Bronchial epithelial cell (primary cell): ENCODE measurements at regions not wholly inside any gene's neighbourhood (a gene's known extent, or its start where the extent isn't known, plus 50 kb on each side); places are given as distances from the start of the nearest gene placed in this dataset.
"Not testable (repeated sequence)": the region's sequence is repeated elsewhere in the genome, so short reads cannot be mapped to it uniquely, and the experiment has no call there.

Experiments used
- DNase-seq: peaks from one replicate; pipeline ENCODE4 v3.0.0-alpha.2; 2010; ENCODE audit warnings: low read depth
- FAIRE-seq: peaks from 2 replicates; lab custom pipeline; 2011; peaks lifted over from hg19 to GRCh38; lab: Jason Lieb, UNC
- H3K27me3 ChIP-seq: 2 replicates; pipeline ENCODE4 v1.5.1; 2011; ENCODE audit warnings: low read length; ENCODE audit not compliant: control insufficient read depth, insufficient read depth
- H3K36me3 ChIP-seq: 2 replicates; pipeline ENCODE4 v1.5.1; 2011; ENCODE audit warnings: low read length; ENCODE audit not compliant: control insufficient read depth, insufficient read depth
- H3K4me3 ChIP-seq: 2 replicates; pipeline ENCODE4 v1.5.1; 2011; ENCODE audit warnings: mild to moderate bottlenecking, low read depth, low read length, control low read depth
- TF ChIP-seq, protein P1 (sequence below): IDR thresholded peaks from 2 replicates; pipeline ENCODE4 v1.5.1; 2011; ENCODE audit warnings: mild to moderate bottlenecking, moderate library complexity, low read length, control low read depth, inconsistent platforms; ENCODE audit not compliant: insufficient read depth, severe bottlenecking

DNA sequence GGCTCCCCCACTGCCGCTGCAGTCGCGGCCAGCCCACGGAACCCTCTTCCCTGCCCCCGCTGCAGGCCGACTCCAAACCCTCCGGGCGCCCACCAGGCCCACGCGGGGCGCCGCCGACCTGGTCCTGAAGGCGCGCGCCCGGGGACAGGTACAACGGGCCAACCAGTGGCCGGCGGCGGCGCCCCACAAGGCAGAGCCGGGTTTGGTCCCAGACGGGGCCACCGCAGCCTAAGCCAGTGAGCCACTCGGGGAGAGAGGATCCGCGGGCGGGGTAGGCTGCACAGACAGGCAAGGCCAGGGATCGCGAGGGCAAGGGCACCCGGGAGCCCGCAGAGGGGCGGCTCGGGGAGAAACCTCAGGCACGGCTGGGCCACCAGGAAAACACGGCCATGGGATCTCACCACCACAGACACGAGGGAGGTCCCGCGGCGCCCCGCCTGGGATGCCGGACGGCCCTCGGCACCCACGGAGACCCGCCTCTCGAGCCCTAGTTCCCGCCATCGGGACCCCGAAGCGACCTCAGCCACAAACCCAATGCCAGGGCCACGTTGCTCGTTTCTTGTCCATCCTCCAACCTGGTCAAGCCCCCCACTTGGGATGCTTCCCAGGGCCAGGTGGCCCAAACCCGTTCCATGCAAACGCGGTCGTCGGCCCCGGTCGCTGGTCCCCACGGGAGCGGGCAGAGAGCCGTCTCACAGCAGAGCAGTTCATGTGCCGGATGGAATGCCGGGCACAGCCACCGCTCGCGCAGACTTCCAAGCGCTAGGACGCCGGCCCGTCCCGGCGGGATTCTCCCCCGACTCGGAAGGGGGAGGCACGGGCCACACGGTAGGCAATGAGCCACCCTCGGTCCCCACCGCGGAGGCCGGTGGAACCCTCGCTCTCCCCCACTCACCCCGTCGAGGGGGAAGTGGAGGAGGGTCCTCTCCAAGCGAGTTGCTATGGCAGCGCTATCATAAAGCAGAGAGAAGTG is 1956.6 kb upstream of the DEFB115 start:
- Histone ChIP-seq H3K27me3 (no peaks in the 10 kb centered on the region), H3K36me3 (no peaks in the 10 kb centered on the region), H3K4me3 (no peak overlapping the region)
- TF ChIP-seq, protein P1, sequence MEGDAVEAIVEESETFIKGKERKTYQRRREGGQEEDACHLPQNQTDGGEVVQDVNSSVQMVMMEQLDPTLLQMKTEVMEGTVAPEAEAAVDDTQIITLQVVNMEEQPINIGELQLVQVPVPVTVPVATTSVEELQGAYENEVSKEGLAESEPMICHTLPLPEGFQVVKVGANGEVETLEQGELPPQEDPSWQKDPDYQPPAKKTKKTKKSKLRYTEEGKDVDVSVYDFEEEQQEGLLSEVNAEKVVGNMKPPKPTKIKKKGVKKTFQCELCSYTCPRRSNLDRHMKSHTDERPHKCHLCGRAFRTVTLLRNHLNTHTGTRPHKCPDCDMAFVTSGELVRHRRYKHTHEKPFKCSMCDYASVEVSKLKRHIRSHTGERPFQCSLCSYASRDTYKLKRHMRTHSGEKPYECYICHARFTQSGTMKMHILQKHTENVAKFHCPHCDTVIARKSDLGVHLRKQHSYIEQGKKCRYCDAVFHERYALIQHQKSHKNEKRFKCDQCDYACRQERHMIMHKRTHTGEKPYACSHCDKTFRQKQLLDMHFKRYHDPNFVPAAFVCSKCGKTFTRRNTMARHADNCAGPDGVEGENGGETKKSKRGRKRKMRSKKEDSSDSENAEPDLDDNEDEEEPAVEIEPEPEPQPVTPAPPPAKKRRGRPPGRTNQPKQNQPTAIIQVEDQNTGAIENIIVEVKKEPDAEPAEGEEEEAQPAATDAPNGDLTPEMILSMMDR, result no peak
- FAIRE-seq, result no peak
- DNase-seq, result no peak

DNA sequence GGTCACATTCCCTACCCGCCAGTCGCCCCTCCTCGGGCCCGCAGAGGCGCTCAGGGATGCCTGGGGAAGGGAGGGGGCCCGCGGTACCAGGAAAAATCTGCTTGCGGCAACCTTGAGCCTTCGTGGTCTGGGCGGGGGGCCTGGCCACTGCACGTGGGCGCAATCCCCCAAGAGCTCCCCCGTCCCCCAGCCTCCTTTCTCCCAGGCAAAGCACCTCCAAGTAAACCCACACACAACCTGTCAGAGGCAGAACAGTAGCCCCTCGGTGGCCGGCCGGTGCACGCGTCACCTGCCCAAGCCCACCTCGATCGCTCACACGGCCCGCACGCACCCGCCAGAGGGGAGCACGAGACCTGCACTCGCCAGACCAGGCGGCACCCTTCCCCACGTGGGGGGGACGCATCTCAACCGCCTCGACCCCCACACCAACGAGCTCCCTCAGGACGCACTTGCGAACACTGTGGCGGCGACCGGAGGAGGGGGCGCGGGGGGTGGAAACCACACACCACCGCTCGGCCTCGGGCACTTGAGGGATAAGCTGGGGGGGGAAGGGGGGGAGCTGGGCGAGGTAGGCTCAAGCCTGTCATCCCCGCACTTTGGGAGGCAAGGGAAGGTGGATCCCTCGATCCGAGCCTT is 1955.7 kb upstream of the DEFB115 start:
- TF ChIP-seq, protein P1, result no peak
- DNase-seq, result no peak
- no peaks in the 10 kb centered on the region for H3K27me3 ChIP-seq
- H3K4me3 ChIP-seq, result no peak overlapping the region
- no peak for FAIRE-seq
- H3K36me3 ChIP-seq, result no peaks in the 10 kb centered on the region

DNA sequence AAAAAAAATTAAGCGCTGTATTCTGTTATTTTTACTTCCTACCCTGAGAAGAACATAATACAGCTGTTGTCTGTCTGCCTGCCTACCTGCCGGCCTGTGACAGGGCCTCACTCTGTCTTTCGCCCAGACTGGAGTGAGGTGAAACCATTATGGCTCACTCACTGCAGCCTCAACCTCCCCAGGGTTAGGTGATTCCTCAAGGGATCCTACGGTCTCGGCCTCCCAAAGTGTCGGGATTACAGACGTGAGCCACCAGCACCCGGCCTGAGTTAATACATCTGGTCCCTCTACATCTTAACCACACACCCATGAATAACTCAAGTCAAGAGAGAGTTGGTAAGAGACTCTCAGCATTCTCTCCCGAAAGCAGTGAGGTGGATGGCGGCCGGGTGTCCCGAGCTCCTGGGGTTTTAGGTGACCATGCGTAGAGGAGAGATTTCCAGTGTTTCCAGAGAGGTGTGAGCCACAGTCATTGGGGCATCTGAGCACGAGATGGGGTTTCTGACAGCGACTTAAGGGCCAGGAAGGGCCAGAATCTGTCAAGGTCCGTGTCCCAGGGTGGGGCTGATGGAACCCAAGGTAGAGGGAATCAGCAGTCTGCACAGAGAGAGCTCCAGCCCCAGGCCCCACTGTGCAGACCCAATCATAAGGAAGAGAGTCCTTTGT is 1954.4 kb upstream of the DEFB115 start:
- FAIRE-seq, result no peak

DNA sequence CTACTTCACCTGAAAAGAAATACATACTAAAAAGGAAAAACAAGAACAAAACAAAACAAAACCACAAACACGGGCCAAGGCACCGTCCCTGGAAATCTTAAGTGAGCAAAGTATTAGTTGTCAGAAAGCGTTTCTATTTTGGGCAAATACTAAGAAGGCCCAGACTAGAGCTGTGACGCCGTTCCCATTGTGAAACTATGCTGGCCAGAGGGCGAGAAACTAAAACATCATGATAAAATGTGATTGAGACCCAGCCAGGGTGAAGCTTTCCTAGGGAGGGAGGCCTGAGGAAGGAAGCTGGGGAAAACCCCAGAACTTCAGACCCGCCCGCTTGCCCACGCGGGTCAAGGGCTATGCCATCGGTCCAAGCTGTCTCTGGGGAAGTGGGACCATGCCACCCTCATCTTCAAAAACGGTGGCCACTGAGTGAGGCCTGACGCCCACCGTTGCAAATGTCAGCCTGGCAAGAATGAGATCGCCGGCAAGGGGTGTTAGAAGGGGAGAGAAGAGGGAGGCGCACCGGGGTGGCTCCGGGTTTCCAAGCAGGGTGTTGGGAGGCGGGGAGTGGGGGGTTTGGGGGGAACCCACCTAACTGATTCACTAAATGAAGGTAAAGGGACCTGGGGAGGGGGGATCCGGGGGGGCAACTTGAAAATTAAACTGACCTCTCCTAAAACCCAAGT is 1950.9 kb upstream of the DEFB115 start:
- no peaks in the 10 kb centered on the region for H3K36me3 ChIP-seq
- FAIRE-seq, result no peak
- TF ChIP-seq, protein P1, result no peak
- H3K4me3 ChIP-seq, result no peak overlapping the region
- H3K27me3 ChIP-seq, result no peaks in the 10 kb centered on the region
- no peak for DNase-seq

More for the DNA sequence above, 1954.4 kb upstream of the DEFB115 start:
- TF ChIP-seq, protein P1, result no peak
- Histone ChIP-seq H3K36me3 (no peaks in the 10 kb centered on the region), H3K27me3 (no peaks in the 10 kb centered on the region), H3K4me3 (no peak overlapping the region)
- no peak for DNase-seq

DNA sequence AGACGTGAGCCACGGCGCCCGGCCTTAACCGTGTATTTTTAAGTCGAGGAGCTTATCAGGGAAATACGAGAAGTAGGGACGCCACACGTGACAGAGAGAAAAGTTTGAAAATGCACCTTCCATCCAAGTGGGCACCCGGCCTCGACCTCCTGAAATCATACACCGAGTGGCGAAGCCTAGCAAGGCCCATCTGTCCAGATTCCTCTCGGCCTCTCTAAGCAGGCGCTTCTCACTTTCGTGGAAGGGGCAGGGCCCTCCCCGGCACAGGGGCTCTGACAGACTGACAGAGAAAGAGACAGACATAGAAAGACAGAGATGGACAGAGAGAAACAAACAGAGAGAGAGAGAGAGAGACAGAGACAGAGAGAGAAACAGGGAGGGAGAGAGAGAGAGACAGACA is 1950.0 kb upstream of the DEFB115 start:
- H3K36me3 ChIP-seq, DNase-seq, FAIRE-seq, H3K4me3 ChIP-seq, H3K27me3 ChIP-seq: not testable (repeated sequence)

DNA sequence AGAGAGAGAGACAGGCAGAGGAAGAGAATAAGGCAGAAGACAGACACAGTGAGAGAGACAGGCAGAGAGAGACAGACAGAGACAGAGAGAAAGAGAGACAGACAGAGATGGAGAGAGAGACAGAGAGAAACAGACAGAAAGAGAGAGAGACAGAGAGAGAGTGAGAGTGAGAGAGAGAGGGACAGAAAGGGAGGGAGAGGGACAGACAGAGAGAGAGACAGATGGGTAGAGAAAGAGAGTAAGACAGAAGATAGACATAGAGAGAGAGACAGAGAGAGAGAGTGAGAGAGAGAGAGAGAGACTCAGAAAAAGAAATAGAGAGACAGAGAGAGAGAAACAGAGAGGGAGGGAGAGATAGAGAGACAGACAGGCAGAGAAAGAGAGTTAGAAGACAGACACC is 1948.5 kb upstream of the DEFB115 start:
- H3K36me3 ChIP-seq, FAIRE-seq, H3K27me3 ChIP-seq, DNase-seq, H3K4me3 ChIP-seq: not testable (repeated sequence)

DNA sequence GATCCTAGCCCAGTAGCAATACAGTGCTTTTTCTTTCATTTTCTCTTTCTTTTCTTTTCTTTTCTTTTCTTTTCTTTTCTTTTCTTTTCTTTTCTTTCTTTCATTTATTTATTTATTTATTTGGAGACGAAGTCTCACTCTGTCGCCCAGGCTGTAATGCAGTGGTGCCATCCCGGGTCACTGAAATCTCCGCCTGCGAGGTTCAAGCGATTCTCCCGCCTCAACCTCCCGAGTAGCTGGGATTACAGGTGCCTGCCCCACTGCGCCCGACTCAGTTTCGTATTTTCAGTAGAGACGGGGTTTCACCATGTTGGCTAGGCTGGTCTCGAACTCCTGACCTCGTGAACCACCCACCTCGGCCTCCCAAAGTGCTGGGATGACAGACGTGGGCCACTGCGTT is 1948.0 kb upstream of the DEFB115 start:
- H3K36me3 ChIP-seq, H3K4me3 ChIP-seq, FAIRE-seq, H3K27me3 ChIP-seq, DNase-seq: not testable (repeated sequence)

DNA sequence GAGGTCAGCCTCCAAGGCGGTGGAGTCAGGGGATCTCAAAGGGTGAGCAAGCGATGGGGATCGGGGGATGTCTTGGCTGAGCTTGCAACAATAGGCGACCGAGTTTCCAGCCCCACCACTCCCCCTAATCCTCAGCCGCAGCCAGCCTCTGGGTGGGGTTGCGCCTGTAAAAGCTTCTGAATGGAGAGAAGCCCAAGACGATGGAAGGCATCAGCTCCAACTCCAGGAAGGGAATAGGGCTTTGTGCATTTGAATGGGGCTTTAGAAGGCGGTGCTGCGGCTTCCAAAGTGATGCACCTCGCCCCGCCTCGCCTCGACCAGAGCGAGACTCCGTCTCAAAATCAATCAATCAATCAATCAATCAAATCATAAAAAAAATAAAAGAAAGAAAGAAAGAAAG is 1946.4 kb upstream of the DEFB115 start:
- FAIRE-seq, H3K27me3 ChIP-seq, DNase-seq, H3K36me3 ChIP-seq, H3K4me3 ChIP-seq: not testable (repeated sequence)

DNA sequence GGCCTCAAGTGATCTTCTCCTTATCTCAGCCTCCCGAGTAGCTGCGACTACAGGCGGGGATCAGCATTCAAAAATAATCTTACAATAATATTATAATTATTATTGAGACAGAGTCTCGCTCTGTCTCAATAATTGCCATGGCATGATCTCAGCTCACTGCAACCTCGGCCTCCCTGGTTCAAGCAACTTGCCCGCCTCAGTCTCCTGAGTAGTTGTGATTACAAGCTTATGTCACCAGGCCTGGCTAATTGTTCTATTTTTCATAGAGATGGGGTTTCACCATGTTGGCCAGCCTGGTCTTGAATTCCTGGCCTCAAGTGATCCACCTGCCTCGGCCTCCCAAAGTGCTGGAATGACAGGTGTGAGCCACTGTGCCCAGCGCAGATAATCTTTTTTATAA is 1944.8 kb upstream of the DEFB115 start:
- not testable (repeated sequence) for H3K4me3 ChIP-seq, FAIRE-seq, DNase-seq, H3K27me3 ChIP-seq, H3K36me3 ChIP-seq
